Fibroblast of skin of left biceps (primary cell): ENCODE measurements at regions not wholly inside any gene's neighbourhood (a gene's known extent, or its start where the extent isn't known, plus 50 kb on each side); places are given as distances from the start of the nearest gene placed in this dataset.
A peak's percentile ranks its signal among the peaks of the same experiment; 100 is the strongest.

Experiments used
- DNase-seq, 2 experiments: peaks; one replicate each; pipeline ENCODE4 v3.0.0-alpha.2; 2013; ENCODE audit warnings: low read depth in 2 of 2

- DNase-seq: no peak
Observed at GRCh38 chr6:113405326-113406047, 451.7 kb upstream of the MARCKS start.

GRCh38 chr6:113406048-113406695 lies 451.0 kb upstream of the MARCKS start:
- DNase-seq: no peak

- DNase-seq: no peak
Observed at GRCh38 chr6:113411011-113411410, 446.1 kb upstream of the MARCKS start.

- no peak for DNase-seq
Observed at GRCh38 chr6:113412589-113413357, 444.4 kb upstream of the MARCKS start.

- peak; percentile 52 for DNase-seq
Observed at GRCh38 chr6:113414511-113414910, 442.6 kb upstream of the MARCKS start.

GRCh38 chr6:113416170-113416569 lies 441.0 kb upstream of the MARCKS start:
- DNase-seq: no peak

GRCh38 chr6:113420290-113420689 lies 436.9 kb upstream of the MARCKS start:
- no peak for DNase-seq

GRCh38 chr6:113421997-113422396 lies 435.1 kb upstream of the MARCKS start:
- DNase-seq: no peak

GRCh38 chr6:113423956-113424355 lies 433.2 kb upstream of the MARCKS start:
- no peak for DNase-seq

- DNase-seq: no peak
Observed at GRCh38 chr6:113425977-113426660, 431.0 kb upstream of the MARCKS start.

GRCh38 chr6:113427617-113428016 lies 429.5 kb upstream of the MARCKS start:
- no peak for DNase-seq

GRCh38 chr6:113428702-113429101 lies 428.4 kb upstream of the MARCKS start:
- DNase-seq: no peak

GRCh38 chr6:113432521-113433334 lies 424.4 kb upstream of the MARCKS start:
- DNase-seq: no peak

- DNase-seq: peak; percentile 75 to 78
Observed at GRCh38 chr6:113433335-113433991, 423.7 kb upstream of the MARCKS start.

GRCh38 chr6:113434641-113435040 lies 422.5 kb upstream of the MARCKS start:
- DNase-seq: no peak

- DNase-seq: peak in 1 of 2 experiments; percentile 22
Observed at GRCh38 chr6:113437566-113437965, 419.6 kb upstream of the MARCKS start.

GRCh38 chr6:113439866-113440265 lies 417.3 kb upstream of the MARCKS start:
- DNase-seq: no peak

- no peak for DNase-seq
Observed at GRCh38 chr6:113442040-113442439, 415.1 kb upstream of the MARCKS start.

GRCh38 chr6:113445201-113445600 lies 411.9 kb upstream of the MARCKS start:
- DNase-seq: no peak

GRCh38 chr6:113447088-113447831 lies 409.9 kb upstream of the MARCKS start:
- DNase-seq: peak; percentile 77 to 80
